ENCODE measurements at regions not wholly inside any gene's neighbourhood (a gene's known extent, or its start where the extent isn't known, plus 50 kb on each side); places are given as distances from the start of the nearest gene placed in this dataset.
A peak's percentile ranks its signal among the peaks of the same experiment; 100 is the strongest.

DNA sequence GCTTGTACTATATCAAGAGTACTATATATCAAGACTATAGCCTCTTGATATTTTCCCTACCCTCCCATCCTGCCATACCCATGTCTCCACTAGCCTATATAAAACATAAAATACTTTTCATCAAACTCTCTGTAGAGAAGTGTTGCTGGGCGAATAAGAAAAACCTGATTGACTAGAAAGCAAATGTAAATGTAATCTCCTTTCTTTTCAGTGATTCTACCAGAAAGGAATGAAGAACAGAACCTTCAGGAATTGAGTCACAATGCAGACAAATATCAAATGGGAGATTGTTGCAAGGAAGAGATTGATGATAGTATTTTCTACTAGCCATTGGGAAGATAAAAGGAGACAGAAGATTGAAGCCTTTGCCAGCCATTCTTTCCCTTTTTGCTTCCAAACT lies 89.2 kb downstream of the KCNRG start:
- no peak for DNase-seq

DNA sequence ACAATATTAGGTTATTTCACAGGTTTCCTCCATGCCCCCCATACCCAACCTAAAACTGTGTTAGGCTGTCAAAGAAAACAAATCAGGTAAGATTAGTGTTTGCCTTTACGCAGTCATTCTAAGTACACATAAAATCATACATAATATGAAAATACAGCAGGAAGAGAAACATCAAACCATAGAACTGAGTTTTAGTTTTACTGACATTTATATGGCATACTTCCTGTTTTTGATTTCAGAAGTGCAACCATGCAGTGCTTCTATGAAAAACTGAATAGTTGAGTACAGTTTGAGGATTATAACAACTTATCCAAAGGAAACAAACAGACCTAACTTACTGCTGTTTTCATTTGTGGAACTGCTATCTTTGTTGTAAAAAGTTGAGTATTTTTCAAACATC lies 91.3 kb downstream of the KCNRG start:
- DNase-seq = no peak

DNA sequence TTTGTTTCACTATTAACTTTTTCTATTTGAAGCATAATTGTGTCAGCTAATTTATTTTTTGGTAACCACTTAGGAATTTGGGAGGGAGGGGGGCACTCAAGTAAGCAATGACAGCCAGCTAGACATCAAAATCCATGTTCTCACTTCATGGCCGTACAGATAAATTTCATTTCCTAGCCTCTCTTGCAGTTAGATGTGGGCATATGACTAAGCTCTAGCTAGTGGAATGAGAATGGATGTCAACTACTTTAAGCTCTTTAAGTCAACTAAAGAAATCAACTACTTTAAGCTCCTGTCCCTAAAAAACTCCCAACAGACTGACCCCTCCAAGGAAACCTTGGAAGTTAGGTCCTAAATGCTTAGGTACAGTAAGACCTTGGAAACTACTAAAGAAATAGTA lies 92.0 kb downstream of the KCNRG start:
- no peak for DNase-seq

DNA sequence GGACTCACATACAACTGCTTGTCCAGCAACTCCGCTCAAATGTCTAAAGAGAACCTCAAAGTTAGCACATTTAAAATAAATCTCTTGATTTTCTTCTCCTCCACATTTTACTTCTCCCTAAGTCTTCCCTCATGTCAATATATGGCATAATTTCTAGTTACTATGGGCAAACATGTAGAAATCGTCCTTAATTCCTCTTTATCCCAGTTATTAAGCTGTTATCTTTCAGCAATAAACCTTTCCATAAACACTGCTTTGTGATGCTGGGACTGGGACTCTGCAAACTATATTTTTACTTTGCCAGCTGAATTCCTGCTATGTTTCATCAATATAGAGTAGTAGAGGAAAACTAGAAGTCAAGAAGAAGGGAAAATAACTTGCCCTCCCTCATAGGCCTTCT lies 99.7 kb downstream of the KCNRG start:
- DNase-seq = no peak

DNA sequence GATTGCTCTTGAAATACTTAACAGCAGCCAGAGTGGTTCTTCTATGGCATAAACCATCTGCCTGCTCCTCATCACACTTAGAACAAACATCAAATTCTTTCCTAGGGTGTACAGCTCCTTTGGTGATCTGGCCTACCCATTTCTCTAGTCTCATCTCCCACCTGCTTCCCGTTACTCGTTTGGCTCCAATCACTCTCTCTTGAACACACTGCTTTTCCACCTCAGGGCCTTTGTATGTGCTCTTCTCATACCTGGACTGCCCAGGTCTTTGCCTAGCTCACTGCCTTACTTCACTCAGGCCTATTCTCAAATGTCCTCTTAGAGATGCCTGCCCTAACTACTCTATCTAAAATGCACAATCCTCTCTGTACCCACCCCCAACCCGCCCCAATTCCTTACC lies 100.5 kb downstream of the KCNRG start:
- DNase-seq = no peak

DNA sequence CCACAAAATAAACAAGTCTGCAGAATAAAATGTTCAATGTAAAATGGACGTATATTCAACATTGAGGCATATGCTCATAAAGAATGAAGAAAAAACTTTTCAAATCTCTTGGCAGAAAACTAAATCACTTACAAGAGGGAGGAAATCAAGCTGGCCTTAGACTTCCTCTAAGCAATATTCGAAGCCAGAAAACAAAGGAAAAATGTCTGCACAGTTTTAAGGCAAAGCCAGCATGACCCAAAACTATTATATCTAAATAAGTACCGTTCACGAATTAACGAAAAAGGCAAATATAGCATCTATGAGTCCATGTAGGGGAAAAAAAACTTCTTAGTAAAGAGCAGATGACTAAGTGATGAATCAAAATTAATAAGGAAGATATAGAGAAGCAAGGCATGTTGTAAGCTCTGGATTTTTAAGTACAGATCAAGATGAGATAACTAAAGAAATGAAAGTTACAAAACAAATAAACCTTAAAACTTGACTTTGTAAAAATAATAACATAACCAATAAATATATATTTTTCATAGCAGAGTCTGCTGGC lies 101.3 kb downstream of the KCNRG start:
- DNase-seq = no peak

DNA sequence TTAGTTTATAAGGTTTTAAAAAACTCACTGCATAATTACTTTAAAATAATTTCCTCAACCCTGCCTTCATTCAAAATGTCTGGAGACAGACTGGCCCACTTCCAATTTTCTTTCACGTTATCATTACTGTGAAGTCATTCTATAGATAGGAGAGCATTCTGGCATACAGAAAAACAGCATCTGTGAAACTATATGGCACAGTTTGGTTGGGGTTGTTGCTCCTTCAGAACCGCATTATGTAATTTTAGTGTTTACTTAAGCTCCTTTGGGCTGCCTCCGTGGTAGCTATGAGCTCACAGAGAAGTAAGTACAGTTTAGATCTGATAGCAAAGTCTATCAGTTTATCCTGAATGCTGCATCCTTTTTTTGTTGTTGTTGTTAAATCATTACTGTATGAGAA lies 104.3 kb downstream of the KCNRG start:
- no peak for DNase-seq

DNA sequence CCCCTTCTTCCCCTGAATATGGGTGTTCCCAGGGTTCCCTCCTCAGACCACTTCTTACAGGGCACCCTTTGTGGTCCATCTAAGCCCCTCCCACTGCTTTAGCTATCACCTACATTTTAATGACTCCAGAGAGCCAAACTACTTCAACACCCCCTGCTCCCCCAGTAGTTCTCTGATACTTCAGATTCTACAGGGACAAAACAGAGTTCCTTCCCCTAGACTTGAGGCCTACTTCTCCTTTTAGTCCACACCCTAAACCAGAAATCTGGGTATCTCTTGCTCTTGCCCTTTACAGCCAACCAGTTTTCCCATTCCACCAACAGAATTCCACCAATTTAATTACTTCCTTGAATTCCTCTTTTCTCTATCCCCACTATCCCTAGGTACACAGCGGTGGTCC lies 107.2 kb downstream of the KCNRG start:
- no peak for DNase-seq

DNA sequence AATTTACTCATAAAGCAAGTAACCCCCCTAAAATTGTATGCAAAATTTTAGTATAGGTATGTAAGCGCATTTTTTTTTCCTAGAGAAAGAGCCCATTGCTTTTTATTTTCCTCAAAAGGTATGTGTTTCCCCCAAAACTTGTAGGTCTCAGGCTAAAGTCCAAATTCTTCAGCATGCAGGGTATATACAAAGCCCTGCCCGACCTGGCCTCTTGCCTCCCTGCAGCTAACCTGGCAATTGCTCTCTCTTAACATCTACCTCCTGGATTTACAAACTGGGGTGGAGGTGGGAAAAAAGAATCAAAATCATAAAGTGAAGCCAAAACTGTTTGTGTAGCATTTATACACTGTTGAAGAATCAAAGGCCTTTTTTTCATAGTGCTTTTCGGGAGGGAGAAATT lies 107.8 kb downstream of the KCNRG start:
- DNase-seq = no peak

DNA sequence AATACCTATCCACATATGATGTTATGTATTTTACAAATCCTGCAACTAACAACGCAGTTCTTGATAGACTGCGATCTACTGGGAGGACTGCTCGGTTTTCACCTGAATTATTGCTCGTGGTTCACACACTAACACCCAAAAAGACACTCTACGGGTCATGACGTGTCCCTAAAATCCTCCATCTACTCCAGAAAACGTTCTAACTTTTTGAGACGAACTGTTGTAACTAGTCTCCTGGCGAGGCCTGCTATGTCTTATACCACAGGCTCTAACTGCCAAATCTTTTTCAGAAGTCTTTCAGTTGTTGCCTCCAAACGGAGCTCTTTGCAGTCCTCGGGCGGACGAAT lies 108.2 kb downstream of the KCNRG start:
- no peak for DNase-seq

DNA sequence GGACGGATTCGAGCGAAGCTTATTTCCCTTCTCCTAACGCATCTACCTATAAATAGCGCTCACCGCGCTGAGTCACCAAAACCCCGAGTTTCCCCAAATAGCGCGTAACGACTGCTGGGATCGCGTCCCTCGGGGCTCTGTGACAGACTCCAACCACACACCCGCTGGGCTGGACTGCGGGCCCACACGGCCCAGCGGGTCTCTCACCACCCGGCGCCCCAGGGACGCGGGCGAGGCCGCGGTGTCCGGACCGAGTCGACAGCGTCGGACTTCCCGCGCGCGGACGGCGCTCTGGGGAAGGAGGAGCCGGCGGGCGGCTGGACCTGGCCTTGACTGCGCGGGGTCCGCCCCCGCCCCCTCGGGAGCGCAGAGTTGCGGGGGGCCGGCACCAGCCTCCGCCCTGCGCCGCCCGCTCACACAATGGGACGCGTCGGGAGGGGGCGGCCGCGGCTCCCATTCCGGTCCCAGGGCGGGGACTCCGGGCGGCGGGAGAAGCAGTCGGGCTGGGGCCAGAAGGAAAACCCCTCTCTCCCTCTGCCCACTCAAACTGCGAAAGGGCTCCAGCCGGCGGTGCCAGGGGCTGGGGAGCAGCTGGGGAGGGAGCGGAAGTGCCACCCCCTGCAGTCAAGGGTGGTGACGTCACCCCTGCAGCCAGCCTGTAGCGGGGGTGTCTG lies 108.8 kb downstream of the KCNRG start:
- DNase-seq = peak; percentile 70

DNA sequence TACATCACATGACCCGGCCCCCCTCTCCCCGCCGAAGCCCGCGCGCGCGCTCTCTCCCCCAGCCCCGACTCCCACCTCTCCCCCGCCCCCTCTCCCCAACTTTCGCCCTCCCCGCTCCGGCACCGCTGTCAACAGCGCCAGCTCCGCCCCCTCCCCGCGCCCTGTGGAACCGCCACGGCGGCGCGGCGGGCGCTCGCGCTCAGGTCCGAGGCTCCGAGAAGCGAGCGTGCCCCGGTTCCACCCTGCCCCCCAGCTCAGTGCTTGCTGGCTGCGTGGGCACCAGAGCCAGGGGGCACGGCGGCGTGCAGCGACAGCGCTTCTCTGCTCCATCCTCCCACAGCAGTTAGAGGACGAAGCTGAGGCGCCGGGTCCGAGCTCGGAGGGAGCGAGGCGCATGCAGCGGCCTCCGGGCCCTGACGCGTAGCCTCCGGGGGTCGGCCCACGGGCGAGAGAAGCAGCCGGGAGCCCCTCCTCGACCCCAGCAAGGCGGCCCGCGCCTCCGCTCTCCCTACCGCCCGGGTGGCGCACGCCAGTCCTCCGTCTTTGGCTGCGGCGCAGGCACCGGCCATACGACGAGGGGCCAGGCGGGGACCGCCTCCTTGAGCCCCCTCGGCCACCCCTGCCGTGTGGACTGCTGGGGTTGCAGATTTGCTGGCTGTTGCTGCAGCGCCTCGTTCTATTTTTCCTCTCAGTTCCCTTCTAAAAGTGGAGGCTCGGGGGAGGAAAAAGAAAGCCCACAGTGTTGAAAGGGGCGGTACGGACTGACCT lies 109.5 kb downstream of the KCNRG start:
- peak; percentile 98 for DNase-seq

DNA sequence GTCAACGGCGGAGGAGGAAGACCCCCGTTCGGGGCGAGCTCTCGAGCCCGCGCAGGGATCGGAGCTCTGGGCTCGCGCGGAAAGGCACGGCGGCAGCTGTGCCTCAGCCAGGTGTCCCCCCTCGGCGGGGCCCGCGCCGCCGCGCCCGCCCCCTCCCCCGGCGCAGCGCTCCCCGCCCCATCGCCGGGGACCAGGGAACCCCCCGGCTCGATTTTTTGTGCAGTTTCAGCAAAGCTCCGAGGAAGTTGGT lies 110.0 kb downstream of the KCNRG start:
- DNase-seq = no peak

DNA sequence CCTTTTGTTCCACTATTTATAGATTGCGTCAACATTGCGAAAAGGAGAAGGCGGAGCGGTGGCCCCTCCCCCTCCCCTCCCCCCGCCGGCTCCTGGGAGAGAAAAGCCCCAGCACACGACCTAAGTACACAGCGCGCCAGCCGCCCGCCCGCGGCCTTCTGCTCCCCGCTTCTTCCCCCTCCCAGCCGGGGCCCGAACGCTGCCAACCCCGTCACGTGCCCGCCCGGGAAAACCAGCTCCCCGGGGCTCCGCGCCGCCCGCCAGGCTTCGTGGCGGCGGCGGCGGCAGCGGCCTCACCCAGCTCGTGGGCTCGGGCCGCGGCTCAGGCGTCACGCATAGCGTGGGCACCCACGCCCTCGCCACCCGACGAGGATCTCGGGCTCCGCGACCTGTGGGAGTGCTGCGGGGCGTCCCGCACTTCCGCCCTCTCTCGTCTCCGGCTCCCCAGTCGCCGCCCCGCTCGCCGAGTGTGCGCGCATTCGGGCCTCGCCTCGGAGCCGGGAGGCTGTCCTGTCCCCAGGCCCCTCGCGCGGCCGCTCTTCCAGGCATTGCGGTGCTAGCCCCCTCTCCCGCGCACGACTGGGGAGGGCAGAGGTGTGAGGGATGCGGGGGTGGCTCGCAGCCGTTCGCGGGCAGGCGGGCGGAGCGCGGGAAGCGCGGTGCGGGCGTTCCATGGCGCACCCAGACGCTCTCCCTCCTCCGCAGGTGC lies 110.5 kb downstream of the KCNRG start:
- DNase-seq = peak; percentile 73

DNA sequence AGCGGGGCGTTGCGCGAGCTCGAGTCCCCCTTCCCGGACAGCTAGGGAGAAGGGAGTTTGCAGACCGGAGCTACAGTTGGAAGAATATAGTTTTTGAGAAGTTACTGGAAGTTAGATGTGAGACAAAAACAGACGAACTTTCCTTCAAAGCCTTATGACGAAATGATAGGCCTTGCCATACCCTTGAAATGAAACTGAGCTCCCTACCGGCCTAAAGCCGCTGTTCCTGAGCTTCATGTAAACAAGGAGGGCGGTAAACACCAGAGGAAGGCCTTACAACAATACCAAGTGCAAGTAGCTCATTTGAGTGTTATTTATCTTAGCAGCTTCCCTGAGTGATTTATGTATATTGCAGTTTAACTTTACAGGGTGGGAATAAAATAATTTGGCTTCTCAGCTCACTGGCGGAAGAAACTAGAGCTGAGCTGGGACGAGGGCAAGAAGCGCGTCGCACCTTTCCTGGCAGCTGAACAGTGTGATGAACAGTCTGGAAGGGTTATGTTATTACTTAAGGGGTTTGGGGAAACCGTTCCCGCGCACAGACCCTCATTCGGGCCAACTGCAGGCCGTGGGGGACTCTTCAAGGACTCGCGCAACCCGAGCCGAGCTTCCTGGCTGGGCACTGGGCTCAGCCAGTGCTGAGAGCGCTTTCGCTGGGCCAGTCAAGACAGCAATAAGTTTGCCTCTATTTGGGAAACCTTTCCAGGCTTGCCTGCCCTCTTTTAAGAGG lies 111.2 kb downstream of the KCNRG start:
- no peak for DNase-seq

DNA sequence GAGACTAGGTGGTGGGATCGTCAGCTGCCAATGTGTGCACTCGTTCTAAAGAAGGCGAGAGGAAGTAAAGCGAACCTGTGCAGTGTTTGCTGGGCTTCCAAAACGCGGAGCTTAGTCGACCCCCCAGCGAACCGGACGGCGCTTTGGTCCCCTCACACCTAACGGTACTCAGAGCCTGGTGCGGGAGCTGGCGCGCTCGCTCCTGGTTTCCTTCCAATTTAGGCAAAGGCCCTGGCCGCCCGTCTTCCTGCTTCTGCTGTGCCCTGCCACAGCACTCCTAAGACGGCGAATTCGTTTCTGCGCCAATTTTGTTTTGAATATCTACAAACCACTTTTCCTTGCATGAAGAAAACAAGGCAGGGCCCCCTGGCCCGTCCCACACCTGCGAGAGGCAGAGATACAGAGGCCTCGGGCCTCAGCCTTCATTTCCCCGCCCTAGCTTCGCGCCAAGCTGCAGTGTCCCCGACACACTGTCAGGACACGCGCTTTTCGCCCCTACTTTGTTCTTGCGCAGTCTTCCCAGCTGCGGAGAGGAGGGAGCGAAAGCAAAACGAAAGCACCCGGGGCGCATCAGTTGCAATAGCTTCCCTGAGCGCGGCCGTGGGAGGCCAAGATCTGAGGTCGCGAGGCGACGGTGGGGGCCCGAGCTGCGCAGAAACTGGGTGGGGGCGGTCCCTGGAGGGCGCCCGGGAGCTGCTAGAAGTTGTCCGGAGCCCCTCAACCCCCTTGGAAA lies 111.9 kb downstream of the KCNRG start:
- DNase-seq = no peak

DNA sequence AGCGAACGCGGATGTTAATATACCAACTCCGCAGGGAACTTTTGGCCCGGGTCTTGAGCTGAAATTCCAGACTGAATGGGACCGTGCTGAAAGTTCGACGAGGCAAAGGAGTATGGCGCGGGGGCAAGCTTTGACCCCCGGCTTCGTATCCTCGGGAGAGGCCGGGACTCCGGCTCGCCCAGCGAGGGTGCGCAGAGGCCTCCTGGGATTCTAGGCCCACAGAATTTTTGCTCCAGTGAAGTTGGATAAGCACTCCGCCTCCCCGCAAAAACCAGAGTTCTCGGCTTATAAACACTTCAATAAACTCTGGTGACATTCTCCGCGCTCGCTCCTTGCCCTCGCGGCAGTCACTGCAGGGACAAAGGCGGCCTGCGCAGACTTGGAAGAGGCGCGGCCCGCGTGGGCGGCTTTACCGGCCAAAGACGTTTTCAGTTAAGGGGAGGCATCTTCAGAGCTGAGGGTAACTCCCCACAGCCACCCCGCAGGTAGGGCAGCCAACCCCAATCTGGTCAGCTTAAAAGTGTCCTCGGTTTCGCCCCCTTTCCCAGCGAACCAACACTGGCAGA lies 112.6 kb downstream of the KCNRG start:
- no peak for DNase-seq

DNA sequence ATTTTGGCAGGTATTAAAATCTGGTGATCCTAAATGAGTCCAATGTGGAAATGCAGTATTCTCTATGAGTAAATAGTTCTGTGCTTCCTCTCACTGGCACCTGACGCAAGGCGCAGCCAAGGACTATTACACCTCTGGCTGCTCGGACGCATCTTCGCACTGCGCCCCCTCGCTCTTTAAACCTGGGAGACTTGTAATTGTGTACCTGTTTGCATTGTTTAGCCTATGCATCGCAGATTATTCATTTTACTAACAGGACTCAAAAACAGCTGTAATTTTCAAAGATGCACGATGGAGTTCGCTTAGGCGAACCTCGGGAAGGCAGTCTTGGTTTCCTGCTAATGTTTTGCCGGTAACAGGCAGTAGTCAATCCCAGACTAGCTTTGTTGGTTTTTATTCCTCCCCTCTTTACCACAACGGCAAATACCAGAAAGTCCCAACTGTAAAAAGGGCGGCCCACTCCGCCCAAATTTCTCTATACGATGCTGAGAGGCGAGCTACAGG lies 113.2 kb downstream of the KCNRG start:
- no peak for DNase-seq

DNA sequence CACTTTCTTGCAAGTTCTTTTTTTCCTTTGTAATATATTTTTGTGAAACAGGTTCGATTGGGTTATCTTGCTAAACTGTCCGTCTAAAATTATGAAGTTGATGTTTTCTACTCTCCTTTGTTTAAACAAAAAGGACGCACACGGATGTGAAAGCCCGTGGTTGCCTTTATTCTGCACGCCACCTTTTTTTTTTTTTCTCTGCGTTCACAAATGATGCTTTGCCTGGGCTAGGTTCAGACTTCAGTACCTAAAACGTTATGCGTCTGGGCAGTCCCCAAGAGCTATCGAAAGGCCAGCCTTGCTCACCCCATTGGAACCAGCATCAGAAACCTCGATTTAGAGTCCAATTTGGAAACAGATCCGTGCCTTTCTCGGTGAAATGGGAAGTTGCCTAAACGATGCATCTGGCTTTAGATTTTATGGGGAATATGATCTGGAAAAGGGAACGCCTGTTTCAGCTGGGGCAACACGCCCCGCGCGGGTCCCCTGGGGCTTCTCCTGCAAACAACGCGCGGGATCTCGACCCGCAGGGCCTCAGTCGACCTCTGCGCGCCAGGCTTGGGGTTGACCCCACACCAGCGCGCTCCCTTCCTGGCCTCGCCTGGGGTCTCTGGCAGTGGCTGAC lies 113.9 kb downstream of the KCNRG start:
- DNase-seq = no peak

DNA sequence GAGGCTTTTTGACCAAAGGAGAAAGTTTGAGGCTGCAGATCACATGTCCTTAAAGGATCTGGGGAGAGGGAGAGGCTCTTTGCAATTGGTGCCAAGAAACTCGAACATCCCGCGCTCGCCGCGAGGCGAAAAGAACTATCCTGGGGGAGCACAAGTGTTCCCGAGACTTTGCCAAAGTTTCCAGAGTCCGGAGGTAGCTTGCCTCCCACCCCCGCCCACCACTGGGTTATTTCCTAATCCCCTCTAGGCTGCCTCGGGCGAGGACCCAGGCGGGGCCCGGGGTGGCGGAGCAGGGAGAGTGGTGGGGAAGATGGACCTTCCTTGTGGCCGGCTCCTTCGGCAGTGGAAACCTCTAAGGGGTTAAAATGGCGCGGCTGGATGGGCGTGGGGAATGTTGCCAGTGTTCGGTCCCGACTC lies 114.5 kb downstream of the KCNRG start:
- DNase-seq = no peak

DNA sequence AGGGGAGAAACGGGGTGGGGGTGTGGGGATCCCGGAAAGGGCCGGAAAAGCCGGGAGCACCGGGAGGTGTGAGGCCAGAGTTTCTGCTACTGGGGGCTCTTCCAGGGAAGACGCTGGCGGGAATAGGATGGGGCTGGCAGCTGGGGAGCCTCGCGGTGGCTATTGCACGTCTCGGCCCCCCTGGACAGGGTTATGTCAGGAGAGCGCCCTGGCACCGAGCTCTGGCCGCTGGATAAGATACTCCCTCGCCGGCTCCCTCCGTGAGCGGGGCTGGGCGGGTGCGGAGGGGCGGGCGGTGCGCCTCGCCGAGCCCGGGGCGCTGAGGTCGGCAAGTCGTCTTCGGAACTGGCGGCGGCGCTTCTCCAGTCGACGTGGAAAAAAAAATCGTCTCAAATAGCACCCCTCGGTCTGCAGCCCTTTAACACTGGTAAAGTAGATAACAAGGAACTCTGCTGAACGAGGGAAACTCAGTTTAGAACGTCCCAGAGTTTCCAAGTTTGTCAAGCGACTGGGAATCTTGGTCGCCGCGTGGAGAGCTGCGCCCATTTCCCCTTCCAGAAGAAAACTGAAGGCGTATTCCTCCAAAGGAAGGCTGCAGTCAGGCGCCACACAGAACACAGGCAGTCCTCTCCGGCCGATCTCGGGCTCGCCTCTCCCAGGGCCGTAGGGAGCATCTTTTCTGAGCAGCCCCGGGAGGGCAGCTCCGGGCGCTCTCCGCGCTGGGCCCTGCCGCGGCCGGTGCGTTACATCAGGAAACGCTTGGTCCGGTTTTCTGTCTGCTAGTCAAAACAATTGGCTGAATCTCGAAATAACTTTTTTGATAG lies 115.1 kb downstream of the KCNRG start:
- DNase-seq = no peak
